H9 (cell line): ENCODE measurements at regions not wholly inside any gene's neighbourhood (a gene's known extent, or its start where the extent isn't known, plus 50 kb on each side); places are given as distances from the start of the nearest gene placed in this dataset.

ENCODE experiments used
- DNase-seq: peaks from one replicate; pipeline ENCODE4 v3.0.0-alpha.2; 2017
- H2AFZ ChIP-seq: one replicate; pipeline ENCODE4 v1.6.1; 2013; ENCODE audit warnings: mild to moderate bottlenecking, low read length, control low read depth, moderate library complexity
- H2AK5ac ChIP-seq: 2 replicates; pipeline ENCODE4 v1.6.1; 2013; ENCODE audit warnings: low read length, control low read depth, mixed read lengths; ENCODE audit not compliant: insufficient read length
- H2BK120ac ChIP-seq: one replicate; pipeline ENCODE4 v1.6.1; 2013; ENCODE audit warnings: low read depth, mild to moderate bottlenecking, low read length, control low read depth, inconsistent platforms; ENCODE audit not compliant: poor library complexity, severe bottlenecking
- H2BK12ac ChIP-seq: 2 replicates; pipeline ENCODE4 v1.6.1; 2013; ENCODE audit warnings: low read length, control low read depth, mixed read lengths, low read depth; ENCODE audit not compliant: insufficient read length
- H2BK15ac ChIP-seq: 2 replicates; pipeline ENCODE4 v1.6.1; 2013; ENCODE audit warnings: low read depth, low read length, control low read depth
- H2BK20ac ChIP-seq: one replicate; pipeline ENCODE4 v1.6.1; 2013; ENCODE audit warnings: low read depth, mild to moderate bottlenecking, low read length, control low read depth, inconsistent platforms; ENCODE audit not compliant: poor library complexity, severe bottlenecking
- H2BK5ac ChIP-seq: 2 replicates; pipeline ENCODE4 v1.6.1; 2013; ENCODE audit warnings: low read length, control low read depth, mixed read lengths; ENCODE audit not compliant: insufficient read length
- H3K14ac ChIP-seq: 2 replicates; pipeline ENCODE4 v1.6.1; 2013; ENCODE audit warnings: low read length, control low read depth; ENCODE audit not compliant: insufficient read depth
- H3K18ac ChIP-seq: 2 replicates; pipeline ENCODE4 v1.6.1; 2013; ENCODE audit warnings: low read depth, mild to moderate bottlenecking, mixed read lengths, low read length, control low read depth; ENCODE audit not compliant: insufficient read length
- H3K23ac ChIP-seq: 2 replicates; pipeline ENCODE4 v1.6.1; 2013; ENCODE audit warnings: low read length, control low read depth, mixed read lengths, low read depth; ENCODE audit not compliant: insufficient read length
- H3K23me2 ChIP-seq: 2 replicates; pipeline ENCODE4 v1.6.1; 2013; ENCODE audit warnings: low read depth, mild to moderate bottlenecking, mixed read lengths, low read length, control low read depth; ENCODE audit not compliant: insufficient read length, poor library complexity, severe bottlenecking
- H3K27ac ChIP-seq: 2 replicates; pipeline ENCODE4 v1.5.1; 2013; ENCODE audit warnings: low read length, control low read depth, mixed read lengths, low read depth; ENCODE audit not compliant: insufficient read length
- H3K27me3 ChIP-seq: 2 replicates; pipeline ENCODE4 v1.6.1; 2013; ENCODE audit warnings: low read length, control low read depth, inconsistent platforms; ENCODE audit not compliant: insufficient read depth
- H3K4ac ChIP-seq: 2 replicates; pipeline ENCODE4 v1.6.1; 2013; ENCODE audit warnings: low read depth, mild to moderate bottlenecking, control low read depth, inconsistent platforms, low read length, moderate library complexity
- H3K4me1 ChIP-seq: 2 replicates; pipeline ENCODE4 v1.6.1; 2013; ENCODE audit warnings: low read length, control low read depth, inconsistent platforms; ENCODE audit not compliant: insufficient read depth
- H3K4me2 ChIP-seq: 2 replicates; pipeline ENCODE4 v1.6.1; 2013; ENCODE audit warnings: low read length, control low read depth, mixed read lengths; ENCODE audit not compliant: insufficient read length, insufficient read depth
- H3K56ac ChIP-seq: 2 replicates; pipeline ENCODE4 v1.6.1; 2013; ENCODE audit warnings: low read depth, mild to moderate bottlenecking, mixed read lengths, low read length, control low read depth; ENCODE audit not compliant: insufficient read length
- H3K79me1 ChIP-seq: 2 replicates; pipeline ENCODE4 v1.6.1; 2013; ENCODE audit warnings: low read depth, mild to moderate bottlenecking, moderate library complexity, low read length, control low read depth, inconsistent platforms; ENCODE audit not compliant: insufficient read depth, poor library complexity, severe bottlenecking
- H3K79me2 ChIP-seq: 2 replicates; pipeline ENCODE4 v1.6.1; 2013; ENCODE audit warnings: low read length, control low read depth, inconsistent platforms; ENCODE audit not compliant: insufficient read depth
- H3K9ac ChIP-seq: 2 replicates; pipeline ENCODE4 v1.6.1; 2013; ENCODE audit warnings: low read length, control low read depth, mixed read lengths; ENCODE audit not compliant: insufficient read length; ENCODE audit errors: extremely low read depth
- H3K9me3 ChIP-seq: one replicate; pipeline ENCODE4 v1.6.1; 2013; ENCODE audit warnings: low read depth, low read length, inconsistent platforms; ENCODE audit not compliant: control insufficient read depth
- H3T11ph ChIP-seq: one replicate; pipeline ENCODE4 v1.6.1; 2013; ENCODE audit warnings: mild to moderate bottlenecking, low read length, control low read depth, inconsistent platforms
- H4K20me1 ChIP-seq: one replicate; pipeline ENCODE4 v1.6.1; 2013; ENCODE audit not compliant: control insufficient read depth, insufficient read length, insufficient read depth
- H4K5ac ChIP-seq: 2 replicates; pipeline ENCODE4 v1.6.1; 2013; ENCODE audit warnings: low read depth, mild to moderate bottlenecking, mixed read lengths, low read length, control low read depth; ENCODE audit not compliant: insufficient read length
- H4K8ac ChIP-seq: replicated peaks from 2 replicates; pipeline ENCODE4 v1.6.1; 2013; ENCODE audit warnings: low read length, control low read depth, mixed read lengths, low read depth; ENCODE audit not compliant: insufficient read length
- H4K91ac ChIP-seq: 2 replicates; pipeline ENCODE4 v1.6.1; 2013; ENCODE audit warnings: low read depth, mild to moderate bottlenecking, moderate library complexity, mixed read lengths, low read length, control low read depth; ENCODE audit not compliant: insufficient read length
- H3K27ac Mint-ChIP-seq, 3 experiments: 2 replicates in 2 of 3; 3 replicates in 1 of 3; pipeline ENCODE4 v1.8.0; 2020 to 2021; ENCODE audit warnings: mixed read lengths in 3 of 3, mild to moderate bottlenecking in 1 of 3, moderate library complexity in 1 of 3
- H3K27me3 Mint-ChIP-seq: 2 replicates; pipeline ENCODE4 v1.8.0; 2021; ENCODE audit warnings: low read depth, mild to moderate bottlenecking, moderate library complexity, mixed read lengths
- H3K36me3 Mint-ChIP-seq, 3 experiments: 2 replicates in 2 of 3; 3 replicates in 1 of 3; pipeline ENCODE4 v1.8.0; 2020 to 2021; ENCODE audit warnings: low read depth in 3 of 3, mixed read lengths in 3 of 3; ENCODE audit not compliant: insufficient read depth in 1 of 3
- H3K4me1 Mint-ChIP-seq, 2 experiments: 2 replicates each; pipeline ENCODE4 v1.8.0; 2020; ENCODE audit warnings: mixed read lengths in 2 of 2
- H3K4me3 Mint-ChIP-seq, 2 experiments: 2 replicates in 1 of 2; 3 replicates in 1 of 2; pipeline ENCODE4 v1.8.0; 2020 to 2021; ENCODE audit warnings: mild to moderate bottlenecking in 2 of 2, mixed read lengths in 2 of 2, moderate library complexity in 1 of 2
- H3K9me3 Mint-ChIP-seq, 2 experiments: 2 replicates in 1 of 2; 3 replicates in 1 of 2; pipeline ENCODE4 v1.8.0; 2020; ENCODE audit warnings: mild to moderate bottlenecking in 2 of 2, mixed read lengths in 2 of 2, moderate library complexity in 1 of 2
- WGBS: extraction: QIAGEN DNeasy Blood & Tissue Kit; methylation state at CpG from one replicate; pipeline ENCODE4 v1.1.7; 2013; ENCODE audit warnings: missing lambda C conversion rate, low lambda C conversion rate, mixed read lengths; ENCODE audit not compliant: insufficient read length; ENCODE audit errors: extremely low coverage; 5-methylcytosine and 5-hydroxymethylcytosine counted together
- TF ChIP-seq, protein P1 (sequence below): fragments of 200-600 bp; sonication (generic); conservative IDR thresholded peaks from 3 replicates; pipeline ENCODE4 v1.8.0; 2021; ENCODE audit warnings: antibody characterized with exemption, mild to moderate bottlenecking

DNA sequence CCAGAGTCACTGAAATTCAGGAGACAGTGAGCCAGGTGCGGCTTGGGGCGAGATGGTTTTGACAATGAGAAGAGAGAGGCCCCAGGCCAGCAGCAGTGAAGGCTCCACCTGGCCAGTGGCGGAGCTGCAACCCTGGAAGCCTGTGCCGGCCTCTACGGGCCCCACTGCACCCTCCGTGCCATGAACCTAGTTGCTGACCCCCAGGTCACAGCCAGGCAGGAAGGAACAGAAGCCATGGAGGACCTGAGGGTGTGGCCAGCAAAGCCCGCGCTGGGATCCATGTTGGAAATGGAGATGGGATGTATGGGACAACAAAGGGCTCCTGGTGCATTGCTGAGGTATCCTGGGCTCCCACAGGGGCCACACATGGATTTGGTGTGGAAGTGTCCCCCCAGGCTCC lies 1528.5 kb downstream of the BRD1 start:
- H2BK5ac ChIP-seq = no peak overlapping the region
- H3K9ac ChIP-seq = no peak overlapping the region
- H2BK20ac ChIP-seq = no peak overlapping the region
- H3K27me3 ChIP-seq = no peaks in the 10 kb centered on the region
- H3K79me1 ChIP-seq = no peaks in the 10 kb centered on the region
- DNase-seq = no peak
- H3K18ac ChIP-seq = no peak overlapping the region
- WGBS = no CpG with 5 or more reads among the region's 8 CpGs
- Mint-ChIP-seq H3K4me1 (peaks cover 14 to 31% of the 10 kb centered on the region in 2 experiments), H3K36me3 (no peaks in the 10 kb centered on the region), H3K4me3 (no peak overlapping the region), H3K9me3 (peaks cover 0 to 4% of the 10 kb centered on the region in 2 experiments; a peak in 1 of 5 replicates), H3K27ac (no peak overlapping the region), H3K27me3 (peaks cover 3% of the 10 kb centered on the region)
- no peak overlapping the region for H3K56ac ChIP-seq
- H3K4me2 ChIP-seq = no peak overlapping the region
- no peak overlapping the region for H4K8ac ChIP-seq
- no peak overlapping the region for H4K5ac ChIP-seq
- no peaks in the 10 kb centered on the region for H4K20me1 ChIP-seq
- no peak overlapping the region for H2BK15ac ChIP-seq
- no peak overlapping the region for H3K23ac ChIP-seq
- H3K27ac ChIP-seq = no peak overlapping the region
- no peaks in the 10 kb centered on the region for H3K9me3 ChIP-seq
- H2AK5ac ChIP-seq = no peak overlapping the region
- TF ChIP-seq, protein P1, sequence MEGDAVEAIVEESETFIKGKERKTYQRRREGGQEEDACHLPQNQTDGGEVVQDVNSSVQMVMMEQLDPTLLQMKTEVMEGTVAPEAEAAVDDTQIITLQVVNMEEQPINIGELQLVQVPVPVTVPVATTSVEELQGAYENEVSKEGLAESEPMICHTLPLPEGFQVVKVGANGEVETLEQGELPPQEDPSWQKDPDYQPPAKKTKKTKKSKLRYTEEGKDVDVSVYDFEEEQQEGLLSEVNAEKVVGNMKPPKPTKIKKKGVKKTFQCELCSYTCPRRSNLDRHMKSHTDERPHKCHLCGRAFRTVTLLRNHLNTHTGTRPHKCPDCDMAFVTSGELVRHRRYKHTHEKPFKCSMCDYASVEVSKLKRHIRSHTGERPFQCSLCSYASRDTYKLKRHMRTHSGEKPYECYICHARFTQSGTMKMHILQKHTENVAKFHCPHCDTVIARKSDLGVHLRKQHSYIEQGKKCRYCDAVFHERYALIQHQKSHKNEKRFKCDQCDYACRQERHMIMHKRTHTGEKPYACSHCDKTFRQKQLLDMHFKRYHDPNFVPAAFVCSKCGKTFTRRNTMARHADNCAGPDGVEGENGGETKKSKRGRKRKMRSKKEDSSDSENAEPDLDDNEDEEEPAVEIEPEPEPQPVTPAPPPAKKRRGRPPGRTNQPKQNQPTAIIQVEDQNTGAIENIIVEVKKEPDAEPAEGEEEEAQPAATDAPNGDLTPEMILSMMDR = no peak
- no peak overlapping the region for H3T11ph ChIP-seq
- no peak overlapping the region for H2BK12ac ChIP-seq
- H3K4me1 ChIP-seq = no peaks in the 10 kb centered on the region
- H2AFZ ChIP-seq = no peak overlapping the region
- no peak overlapping the region for H2BK120ac ChIP-seq
- H3K14ac ChIP-seq = no peak overlapping the region
- H3K79me2 ChIP-seq = no peaks in the 10 kb centered on the region
- no peak overlapping the region for H3K4ac ChIP-seq
- H3K23me2 ChIP-seq = no peaks in the 10 kb centered on the region
- no peak overlapping the region for H4K91ac ChIP-seq
